ENCODE measurements at regions not wholly inside any gene's neighbourhood (a gene's known extent, or its start where the extent isn't known, plus 50 kb on each side); places are given as distances from the start of the nearest gene placed in this dataset.
A peak's percentile ranks its signal among the peaks of the same experiment; 100 is the strongest.
"Not testable (repeated sequence)": the region's sequence is repeated elsewhere in the genome, so short reads cannot be mapped to it uniquely, and the experiment has no call there.

DNA sequence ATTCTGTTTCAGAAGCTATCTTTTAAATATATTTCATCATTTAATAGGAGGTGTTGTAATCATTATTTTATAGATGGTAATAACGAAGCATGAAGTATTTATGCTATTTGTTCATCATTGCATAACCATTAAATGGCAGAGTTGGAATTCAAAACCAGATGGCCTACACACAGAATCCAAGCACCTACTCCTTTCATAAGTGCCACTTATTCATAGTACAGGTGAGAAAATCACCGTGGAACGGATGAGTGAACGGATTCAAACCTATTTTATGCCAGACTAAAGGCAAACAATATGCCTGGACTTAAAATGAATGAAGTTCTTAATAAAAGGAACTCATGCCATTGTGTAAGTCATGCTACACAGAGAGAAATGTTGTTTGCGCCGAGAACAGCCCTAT is 397.9 kb upstream of the ADGRB3 start:
- no peak for DNase-seq (ENCODE audit: low read depth)

DNA sequence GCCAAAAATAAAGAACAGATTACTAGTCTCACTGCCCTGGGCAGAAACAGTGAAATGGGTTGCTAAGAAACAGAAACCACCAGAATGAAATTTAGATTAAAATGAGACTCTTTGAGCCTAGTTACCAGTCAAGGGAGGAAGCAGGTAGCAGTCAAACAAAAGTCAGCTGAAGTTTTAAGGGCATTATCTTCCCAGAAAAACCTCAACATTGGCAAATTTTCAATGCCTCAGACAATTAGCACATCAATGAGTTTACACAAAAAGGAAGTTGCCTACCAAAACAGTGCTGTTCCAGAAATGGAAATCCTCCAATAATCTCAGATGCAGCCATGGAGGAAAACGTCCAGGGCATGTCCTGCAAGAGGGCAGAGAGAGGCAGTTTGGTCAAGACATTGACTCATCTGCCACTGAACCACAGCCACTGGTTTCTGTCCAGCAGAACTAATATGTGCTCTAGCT is 399.7 kb upstream of the ADGRB3 start:
- DNase-seq (ENCODE audit: low read depth), result peak; percentile 56

DNA sequence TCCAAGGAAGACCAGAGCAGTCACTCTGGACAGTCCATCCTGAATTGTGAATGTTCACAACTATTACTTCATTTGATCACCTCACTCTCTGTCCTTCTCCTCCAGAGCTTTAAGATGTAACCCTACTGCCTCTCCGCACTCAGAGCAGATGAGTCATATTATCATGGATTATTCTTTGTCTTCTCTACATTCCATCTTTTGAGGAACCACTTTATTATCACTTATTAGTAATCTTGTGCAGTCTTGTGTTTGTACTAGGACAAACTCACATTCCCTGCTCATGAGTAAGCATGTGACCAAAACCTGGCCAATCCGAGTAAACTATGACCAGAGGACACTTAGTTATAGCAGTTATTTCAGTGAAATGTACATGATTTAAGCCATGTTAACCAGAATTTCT is 401.5 kb upstream of the ADGRB3 start:
- DNase-seq (ENCODE audit: low read depth), result peak; percentile 68

- DNase-seq (ENCODE audit: low read depth), result no peak
These were observed 405.5 kb upstream of the ADGRB3 start for GRCh38 chr6:68229566-68229965.

- peak; percentile 33 for DNase-seq (ENCODE audit: low read depth)
These were observed 408.6 kb upstream of the ADGRB3 start for GRCh38 chr6:68226460-68226859.

GRCh38 chr6:68225729-68226128 is 409.4 kb upstream of the ADGRB3 start:
- no peak for DNase-seq (ENCODE audit: low read depth)

- DNase-seq (ENCODE audit: low read depth), result peak; percentile 51
These were observed 423.8 kb upstream of the ADGRB3 start for GRCh38 chr6:68211242-68211795.

DNA sequence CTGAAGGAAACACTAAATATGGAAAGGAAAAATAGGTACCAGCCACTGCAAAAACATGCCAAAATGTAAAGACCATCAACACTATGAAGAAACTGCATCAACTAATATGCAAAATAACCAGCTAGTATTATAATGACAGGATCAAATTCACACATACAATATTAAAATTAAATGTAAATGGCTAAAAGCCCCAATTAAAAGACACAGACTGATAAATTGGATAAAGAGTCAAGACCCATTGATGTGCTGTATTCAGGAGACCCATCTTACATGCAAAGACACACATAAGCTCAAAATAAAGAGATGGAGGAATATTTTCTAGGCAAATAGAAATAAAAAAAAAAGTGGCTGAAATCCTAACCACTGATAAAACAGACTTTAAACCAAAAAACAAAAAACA is 427.5 kb upstream of the ADGRB3 start:
- DNase-seq (ENCODE audit: low read depth), result not testable (repeated sequence)

DNA sequence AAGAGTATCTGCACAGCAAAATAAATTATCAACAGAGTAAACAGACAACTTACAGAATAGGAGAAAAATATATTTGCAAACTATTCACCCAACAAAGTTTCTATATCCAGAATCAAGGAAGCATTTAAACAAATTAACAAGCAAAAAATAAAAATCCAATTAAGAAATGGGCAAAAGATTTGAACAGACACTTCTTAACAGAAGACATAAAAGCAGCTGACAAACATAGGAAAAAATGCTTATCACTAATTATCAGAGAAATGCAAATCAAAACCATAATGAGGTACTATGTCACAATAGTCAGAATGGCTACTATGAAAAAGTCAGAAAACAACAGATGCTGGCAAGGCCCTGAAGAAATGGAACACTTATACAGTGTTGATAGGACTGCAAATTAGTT is 434.2 kb upstream of the ADGRB3 start:
- no peak for DNase-seq (ENCODE audit: low read depth)

- DNase-seq (ENCODE audit: low read depth), result peak; percentile 6
These were observed 437.7 kb upstream of the ADGRB3 start for GRCh38 chr6:68197356-68197755.

- peak; percentile 53 for DNase-seq (ENCODE audit: low read depth)
These were observed 438.4 kb upstream of the ADGRB3 start for GRCh38 chr6:68196645-68197044.

DNA sequence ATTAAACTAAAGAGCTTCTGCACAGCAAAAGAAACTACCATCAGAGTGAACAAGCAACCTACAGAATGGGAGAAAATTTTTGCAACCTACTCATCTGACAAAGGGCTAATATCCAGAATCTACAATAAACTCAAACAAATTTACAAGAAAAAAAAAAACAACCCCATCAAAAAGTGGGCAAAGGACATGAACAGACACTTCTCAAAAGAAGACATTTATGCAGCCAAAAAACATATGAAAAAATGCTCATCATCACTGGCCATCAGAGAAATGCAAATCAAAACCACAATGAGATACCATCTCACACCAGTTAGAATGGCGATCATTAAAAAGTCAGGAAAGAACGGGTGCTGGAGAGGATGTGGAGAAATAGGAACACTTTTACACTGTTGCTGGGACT is 439.3 kb upstream of the ADGRB3 start:
- DNase-seq (ENCODE audit: low read depth), result not testable (repeated sequence)

GRCh38 chr6:68194846-68195478 is 440.1 kb upstream of the ADGRB3 start:
- DNase-seq (ENCODE audit: low read depth), result no peak

DNA sequence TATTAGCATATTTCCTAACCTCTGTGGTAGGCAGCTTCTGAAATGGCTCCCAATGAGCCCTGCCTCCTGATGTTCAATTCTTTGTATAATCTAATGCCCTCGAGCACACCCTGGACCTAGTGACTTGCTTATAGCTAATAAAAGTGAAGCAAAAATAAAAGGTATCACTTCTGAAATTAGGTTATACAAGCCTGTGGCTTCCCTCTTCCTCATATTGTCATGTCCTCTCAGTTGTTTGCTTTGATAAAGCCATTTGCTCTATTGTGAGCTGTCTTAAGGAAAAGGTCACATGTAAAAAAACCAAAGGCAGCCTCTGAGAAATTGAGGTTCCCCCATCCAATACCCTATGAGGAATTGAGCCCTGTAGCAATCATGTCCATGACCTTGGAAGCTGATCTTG is 442.1 kb upstream of the ADGRB3 start:
- no peak for DNase-seq (ENCODE audit: low read depth)

DNA sequence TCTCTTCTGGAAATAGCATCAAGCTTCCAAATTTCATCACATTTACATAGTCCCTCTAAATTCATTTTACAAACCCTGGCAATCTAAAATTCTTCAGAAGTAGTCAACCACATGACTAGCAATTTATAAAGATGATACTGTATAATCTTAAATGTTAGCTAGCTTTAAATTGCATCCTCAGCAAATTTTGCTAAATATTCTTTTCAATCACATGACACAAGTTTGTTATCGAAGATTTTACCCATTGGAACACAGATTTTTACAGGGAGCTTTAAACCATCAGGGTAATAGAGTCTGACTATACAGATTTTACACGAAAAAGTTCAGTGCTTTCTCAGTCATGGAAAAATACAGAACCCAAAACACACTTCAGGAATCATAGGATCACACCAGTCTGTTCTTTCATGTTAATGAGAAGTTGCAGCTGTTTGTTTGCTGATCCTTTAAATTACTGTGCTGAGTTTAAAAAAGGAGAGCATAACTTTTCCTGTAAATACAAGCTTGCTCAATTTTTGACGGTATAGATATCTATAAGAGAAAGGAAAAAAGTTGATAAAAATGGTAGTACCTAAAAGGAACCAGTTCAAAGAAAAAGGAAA is 445.8 kb upstream of the ADGRB3 start:
- DNase-seq (ENCODE audit: low read depth), result no peak

DNA sequence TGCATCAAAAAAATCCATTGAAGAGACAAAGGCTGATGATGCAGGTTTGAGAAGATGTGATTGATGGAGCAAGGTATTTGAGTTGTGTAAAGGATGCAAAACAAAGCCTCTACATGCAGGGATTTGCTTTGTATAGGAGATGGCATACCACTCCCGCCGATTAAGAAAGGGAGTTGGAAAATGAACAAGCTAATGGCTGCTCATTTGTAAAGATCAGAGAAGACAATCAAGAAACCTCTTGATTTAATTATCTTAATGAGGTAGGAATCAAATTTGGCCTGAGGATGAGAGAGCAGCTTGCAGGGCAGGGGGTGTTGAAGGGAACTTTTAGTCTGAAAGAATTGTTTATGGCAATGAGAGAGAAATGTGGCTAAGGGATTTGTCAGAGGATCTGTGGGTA is 448.2 kb upstream of the ADGRB3 start:
- DNase-seq (ENCODE audit: low read depth), result no peak

- DNase-seq (ENCODE audit: low read depth), result no peak
These were observed 452.7 kb upstream of the ADGRB3 start for GRCh38 chr6:68182386-68182785.

- DNase-seq (ENCODE audit: low read depth), result peak; percentile 13
These were observed 454.1 kb upstream of the ADGRB3 start for GRCh38 chr6:68181027-68181426.

- no peak for DNase-seq (ENCODE audit: low read depth)
These were observed 461.5 kb upstream of the ADGRB3 start for GRCh38 chr6:68173616-68174015.

GRCh38 chr6:68169922-68170321 is 465.2 kb upstream of the ADGRB3 start:
- no peak for DNase-seq (ENCODE audit: low read depth)

DNA sequence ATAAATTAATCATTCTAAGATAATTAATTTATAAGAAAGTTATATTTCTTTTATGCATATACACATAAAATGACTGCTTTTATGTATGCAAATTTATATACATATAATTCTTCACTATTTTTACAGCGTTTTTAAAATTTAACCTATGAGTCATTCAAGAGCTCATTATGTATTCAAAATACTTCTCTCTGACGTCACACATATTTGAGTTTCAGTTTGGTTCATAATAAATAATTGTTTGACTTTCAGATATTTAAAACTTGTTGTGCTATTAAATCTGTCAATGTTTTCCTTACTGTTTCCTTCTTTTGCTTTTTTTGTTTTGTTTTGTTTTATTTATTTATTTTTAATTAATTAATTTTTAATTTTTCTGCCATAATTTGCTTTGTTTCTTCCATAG is 467.5 kb upstream of the ADGRB3 start:
- DNase-seq (ENCODE audit: low read depth), result no peak

- DNase-seq (ENCODE audit: low read depth), result not testable (repeated sequence)
These were observed 474.3 kb upstream of the ADGRB3 start for GRCh38 chr6:68160812-68161211.

GRCh38 chr6:68160348-68160747 is 474.7 kb upstream of the ADGRB3 start:
- DNase-seq (ENCODE audit: low read depth), result no peak

DNA sequence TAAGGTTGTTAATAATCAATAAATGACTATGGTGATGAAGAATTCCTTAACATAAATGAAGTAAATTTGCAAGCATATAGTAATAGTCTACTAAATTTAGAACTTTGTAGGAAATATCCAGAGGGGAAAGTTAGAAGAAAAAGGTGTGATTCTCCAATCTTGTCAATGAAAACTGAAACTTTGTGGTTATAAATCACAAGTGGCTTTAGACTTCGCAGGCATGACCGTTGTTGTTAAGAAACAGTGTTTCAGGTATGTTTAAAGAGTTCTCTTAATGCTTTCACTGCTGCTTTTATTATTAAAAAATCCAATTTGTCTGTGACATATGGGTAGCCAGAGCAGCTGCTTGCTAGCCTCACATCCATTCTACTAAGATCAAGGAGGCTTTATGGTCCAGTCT is 475.6 kb upstream of the ADGRB3 start:
- DNase-seq (ENCODE audit: low read depth), result no peak
